ENCODE measurements at regions not wholly inside any gene's neighbourhood (a gene's known extent, or its start where the extent isn't known, plus 50 kb on each side); places are given as distances from the start of the nearest gene placed in this dataset.
A peak's percentile ranks its signal among the peaks of the same experiment; 100 is the strongest.
"Not testable (repeated sequence)": the region's sequence is repeated elsewhere in the genome, so short reads cannot be mapped to it uniquely, and the experiment has no call there.

DNA sequence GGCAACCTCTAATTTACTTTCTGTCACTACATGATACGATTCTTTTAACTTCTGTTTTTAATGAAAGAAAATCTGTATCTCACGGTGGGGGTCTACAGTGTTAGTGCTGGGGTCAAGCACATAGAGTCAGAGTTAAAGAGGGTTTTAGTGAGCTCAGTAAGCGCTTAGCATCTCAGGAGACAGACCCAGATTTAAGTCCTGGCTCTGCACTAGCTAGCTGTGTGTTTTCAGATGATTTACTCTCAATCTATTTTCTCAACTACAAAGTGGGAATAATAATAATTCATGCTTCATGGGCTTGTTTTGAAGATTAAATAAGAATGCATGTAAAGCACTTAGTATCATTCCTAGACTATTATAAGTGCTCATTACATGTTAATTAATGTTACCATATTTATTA is 63.4 kb upstream of the KBTBD8 start:
- DNase-seq (ENCODE audit: low read depth): no peak

DNA sequence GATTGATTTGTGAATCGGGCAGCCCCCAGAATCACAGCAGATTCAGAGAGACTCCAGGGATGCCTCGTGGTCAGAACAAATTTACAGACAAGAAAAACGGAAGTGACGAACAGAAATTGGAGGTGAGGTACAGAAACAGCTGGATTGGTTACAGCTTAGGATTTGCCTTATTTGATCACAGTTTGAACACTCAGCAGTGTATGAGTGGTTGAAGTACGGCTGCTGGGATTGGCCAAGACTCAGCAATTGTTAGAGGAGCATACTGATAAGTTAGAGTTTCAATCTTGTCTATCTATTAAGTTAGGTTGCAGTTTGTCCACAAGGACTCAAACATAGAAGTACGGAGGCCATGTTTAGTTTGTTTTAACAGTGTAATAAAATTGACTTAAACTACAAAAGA is 61.1 kb upstream of the KBTBD8 start:
- not testable (repeated sequence) for DNase-seq (ENCODE audit: low read depth)

DNA sequence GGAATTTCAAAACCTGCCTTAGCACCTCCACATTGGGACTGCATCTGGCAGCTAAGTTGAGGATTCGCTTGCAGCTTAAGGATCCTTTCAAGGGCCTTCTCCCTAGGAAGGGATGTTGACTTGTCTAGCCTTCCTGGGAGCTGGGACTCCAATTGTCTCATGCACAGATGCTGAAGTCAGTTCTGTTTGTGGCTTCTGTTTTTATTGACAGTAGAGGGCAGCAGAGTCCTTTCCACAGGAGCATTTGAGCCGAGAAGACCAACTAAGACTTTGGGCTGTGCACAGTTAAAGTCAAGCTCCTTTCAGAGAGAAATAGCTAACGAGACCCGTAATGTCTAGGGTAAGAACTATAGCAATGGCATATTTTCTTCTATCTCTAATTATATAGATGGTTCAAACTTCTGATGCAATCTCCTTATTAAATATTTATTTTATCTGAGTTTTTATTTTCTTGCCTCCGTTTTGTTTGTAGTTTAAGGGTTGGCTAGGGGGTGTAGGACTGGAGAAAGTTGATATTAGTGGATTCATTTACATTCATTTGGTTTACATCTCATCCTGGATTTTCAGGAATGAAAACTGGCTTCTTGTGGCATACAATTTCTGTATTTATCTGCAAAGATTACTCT is 59.7 kb upstream of the KBTBD8 start:
- peak; percentile 20 for DNase-seq (ENCODE audit: low read depth)

DNA sequence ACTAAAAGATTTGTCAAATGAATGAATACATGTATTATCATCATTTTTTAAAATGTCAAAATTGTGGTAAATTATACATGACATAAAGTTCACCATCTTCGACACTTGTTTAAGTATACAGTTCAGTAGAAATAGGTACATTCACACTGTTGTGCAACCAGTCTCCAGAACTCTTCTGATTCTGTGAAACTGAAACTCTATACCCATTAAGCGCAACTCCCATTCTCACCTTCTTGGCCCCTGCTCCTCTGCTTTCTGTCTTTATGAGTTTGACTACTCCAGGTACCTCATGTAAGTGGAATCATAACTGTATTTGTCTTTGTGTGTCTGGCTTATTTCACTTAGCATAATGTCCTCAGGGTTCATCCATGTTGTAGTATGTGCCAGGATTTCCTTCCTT is 50.1 kb upstream of the KBTBD8 start:
- no peak for DNase-seq (ENCODE audit: low read depth)
